Uterus (tissue), 2 donors: ENCODE measurements at regions not wholly inside any gene's neighbourhood (a gene's known extent, or its start where the extent isn't known, plus 50 kb on each side); places are given as distances from the start of the nearest gene placed in this dataset.

Source experiments
- POLR2A ChIP-seq, 2 donors: fragments of 450-650 bp; IDR thresholded peaks; one replicate each; pipeline ENCODE4 v1.6.1; 2016; ENCODE audit warnings: antibody characterized with exemption in 2 of 2, mild to moderate bottlenecking in 1 of 2, moderate library complexity in 1 of 2
- TF ChIP-seq, protein P1 (sequence below), 4 experiments: fragments of 200-600 bp in 2 of 4; fragments of 450-650 bp in 2 of 4; sonication (generic) in 2 of 4; IDR thresholded peaks; one replicate each; pipeline ENCODE4 v1.5.1; 2016 to 2019; ENCODE audit warnings: antibody characterized with exemption in 4 of 4, mild to moderate bottlenecking in 2 of 4, moderate library complexity in 1 of 4

DNA sequence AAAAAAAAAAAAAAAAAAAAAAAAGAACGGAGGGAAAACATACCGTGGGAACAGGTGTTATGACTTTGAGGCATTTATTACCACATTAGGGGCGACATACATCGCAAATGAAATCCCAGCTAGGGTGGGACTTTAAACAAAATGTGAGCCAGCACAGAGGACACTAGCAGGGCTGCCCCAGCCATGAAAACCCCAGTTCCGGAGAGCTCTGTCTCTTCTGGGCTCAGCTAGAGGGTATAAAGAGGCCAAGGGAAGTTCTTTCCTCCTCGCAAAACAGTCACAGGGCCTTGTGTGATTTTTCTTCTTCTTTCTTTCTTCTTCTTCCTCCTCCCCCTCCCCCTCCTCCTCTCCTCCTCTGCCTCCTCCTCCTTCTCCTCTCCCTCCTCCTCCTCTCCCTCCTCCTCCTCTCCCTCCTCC is 59.9 kb upstream of the ECHDC3 start:
- TF ChIP-seq, protein P1, sequence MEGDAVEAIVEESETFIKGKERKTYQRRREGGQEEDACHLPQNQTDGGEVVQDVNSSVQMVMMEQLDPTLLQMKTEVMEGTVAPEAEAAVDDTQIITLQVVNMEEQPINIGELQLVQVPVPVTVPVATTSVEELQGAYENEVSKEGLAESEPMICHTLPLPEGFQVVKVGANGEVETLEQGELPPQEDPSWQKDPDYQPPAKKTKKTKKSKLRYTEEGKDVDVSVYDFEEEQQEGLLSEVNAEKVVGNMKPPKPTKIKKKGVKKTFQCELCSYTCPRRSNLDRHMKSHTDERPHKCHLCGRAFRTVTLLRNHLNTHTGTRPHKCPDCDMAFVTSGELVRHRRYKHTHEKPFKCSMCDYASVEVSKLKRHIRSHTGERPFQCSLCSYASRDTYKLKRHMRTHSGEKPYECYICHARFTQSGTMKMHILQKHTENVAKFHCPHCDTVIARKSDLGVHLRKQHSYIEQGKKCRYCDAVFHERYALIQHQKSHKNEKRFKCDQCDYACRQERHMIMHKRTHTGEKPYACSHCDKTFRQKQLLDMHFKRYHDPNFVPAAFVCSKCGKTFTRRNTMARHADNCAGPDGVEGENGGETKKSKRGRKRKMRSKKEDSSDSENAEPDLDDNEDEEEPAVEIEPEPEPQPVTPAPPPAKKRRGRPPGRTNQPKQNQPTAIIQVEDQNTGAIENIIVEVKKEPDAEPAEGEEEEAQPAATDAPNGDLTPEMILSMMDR (IDR thresholded peaks at IDR 0.05) = no peak
- no peak for TF ChIP-seq POLR2A (IDR thresholded peaks at IDR 0.05)
